22Rv1 (cell line): ENCODE measurements at regions not wholly inside any gene's neighbourhood (a gene's known extent, or its start where the extent isn't known, plus 50 kb on each side); places are given as distances from the start of the nearest gene placed in this dataset.

Experiments
- CTCF ChIP-seq: fragments of 450-650 bp; IDR thresholded peaks from 2 replicates; pipeline ENCODE4 v1.5.1; 2017; ENCODE audit warnings: mild to moderate bottlenecking
- ZFX ChIP-seq: fragments of 450-650 bp; IDR thresholded peaks from 2 replicates; pipeline ENCODE4 v1.6.1; 2017; ENCODE audit warnings: antibody characterized with exemption, borderline replicate concordance

DNA sequence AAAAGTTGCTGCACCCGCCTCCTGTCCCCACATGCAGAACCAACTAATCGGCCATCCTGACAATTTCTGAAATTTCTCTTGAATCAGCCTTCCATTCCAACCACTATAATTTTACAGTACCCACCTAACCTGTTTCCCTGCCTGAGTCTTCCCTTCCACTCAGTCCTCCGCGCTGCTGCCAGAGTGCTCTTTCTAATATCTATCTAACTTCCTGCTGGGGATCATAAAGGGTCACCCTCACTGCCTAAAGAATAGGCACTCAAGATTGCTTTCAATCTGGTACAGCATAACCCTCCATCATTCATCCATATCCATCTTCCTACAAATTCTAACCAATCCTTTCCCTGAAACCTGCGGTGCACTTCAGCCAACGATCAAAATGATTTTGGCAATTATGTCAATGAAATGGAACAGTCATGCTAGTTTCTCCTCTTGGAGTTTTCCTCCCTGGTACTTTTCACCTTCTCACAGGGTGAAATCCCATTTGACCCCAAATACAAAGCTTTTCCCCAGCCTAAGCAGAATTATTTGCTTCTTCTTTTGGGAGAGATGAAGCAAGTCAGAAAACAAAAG is 117.5 kb upstream of the BEND6 start:
- TF ChIP-seq CTCF, result no peak
- TF ChIP-seq ZFX, result no peak
